Fibroblast of upper back skin (primary cell): ENCODE measurements at regions not wholly inside any gene's neighbourhood (a gene's known extent, or its start where the extent isn't known, plus 50 kb on each side); places are given as distances from the start of the nearest gene placed in this dataset.
"Not testable (repeated sequence)": the region's sequence is repeated elsewhere in the genome, so short reads cannot be mapped to it uniquely, and the experiment has no call there.

Experiments
- DNase-seq: peaks from one replicate; pipeline ENCODE4 v3.0.0-alpha.2; 2013

DNA sequence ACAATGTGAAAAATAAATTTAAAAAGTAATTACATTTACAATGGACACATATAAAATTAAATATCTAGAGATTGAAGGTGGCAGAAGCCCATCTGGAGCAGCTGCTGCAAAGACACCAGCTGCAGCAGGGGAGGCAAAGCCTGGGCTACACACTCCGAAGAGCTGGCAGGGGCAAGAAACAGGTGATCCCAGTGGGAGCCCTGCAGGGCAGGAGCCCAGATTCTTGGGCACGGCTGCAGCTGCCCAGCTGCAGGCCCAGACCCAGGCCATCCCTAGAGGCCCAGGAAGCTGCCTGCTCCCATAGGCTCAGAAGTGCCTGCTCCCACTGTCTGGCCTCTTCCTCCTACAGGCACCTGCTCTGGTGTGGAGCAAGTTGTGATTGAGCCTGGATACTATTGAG is 1547.9 kb upstream of the SPRY2 start:
- DNase-seq = no peak

DNA sequence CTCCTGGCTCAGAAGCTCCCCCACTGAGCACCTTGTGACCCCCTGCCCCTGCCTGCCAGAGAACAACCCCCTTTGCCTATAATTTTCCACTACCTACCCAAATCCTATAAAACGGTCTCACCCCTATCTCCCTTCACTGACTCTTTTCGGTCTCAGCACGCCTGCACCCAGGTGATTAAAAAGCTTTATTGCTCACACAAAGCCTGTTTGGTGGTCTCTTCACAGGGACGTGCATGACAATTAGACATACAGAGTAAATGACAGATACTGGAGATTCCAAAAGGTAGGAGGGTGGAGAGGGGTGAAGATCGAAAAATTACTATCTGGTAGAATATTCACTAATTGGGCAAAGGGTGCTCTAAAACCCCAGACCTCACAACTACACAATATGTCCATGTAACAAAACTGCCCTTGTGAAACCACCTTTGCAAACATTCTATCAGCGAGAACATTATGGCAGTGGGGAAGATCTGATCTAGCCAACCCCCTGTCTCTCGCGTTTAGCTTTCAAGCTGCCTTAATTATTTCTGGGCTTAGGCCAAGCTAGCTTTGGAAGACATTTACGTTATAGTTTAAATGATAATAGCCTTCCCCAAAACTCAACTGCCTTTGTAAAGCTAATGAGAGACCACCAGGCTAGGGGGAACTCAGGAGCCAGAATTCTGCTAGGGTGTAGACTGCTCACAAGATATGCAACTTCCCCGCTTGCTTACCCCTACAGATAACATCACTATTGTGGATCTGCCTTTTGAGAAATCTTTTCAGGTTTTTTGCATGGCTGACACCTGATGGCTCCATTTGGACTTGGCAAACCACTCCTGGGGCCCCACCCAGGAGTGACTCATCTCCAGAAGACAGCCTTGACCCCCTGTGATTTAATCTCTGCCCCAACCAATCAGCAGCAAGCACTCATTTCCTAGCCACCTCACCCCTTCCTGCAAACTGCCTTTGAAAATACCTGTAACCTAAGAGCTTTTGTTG is 1534.0 kb upstream of the SPRY2 start:
- no peak for DNase-seq

DNA sequence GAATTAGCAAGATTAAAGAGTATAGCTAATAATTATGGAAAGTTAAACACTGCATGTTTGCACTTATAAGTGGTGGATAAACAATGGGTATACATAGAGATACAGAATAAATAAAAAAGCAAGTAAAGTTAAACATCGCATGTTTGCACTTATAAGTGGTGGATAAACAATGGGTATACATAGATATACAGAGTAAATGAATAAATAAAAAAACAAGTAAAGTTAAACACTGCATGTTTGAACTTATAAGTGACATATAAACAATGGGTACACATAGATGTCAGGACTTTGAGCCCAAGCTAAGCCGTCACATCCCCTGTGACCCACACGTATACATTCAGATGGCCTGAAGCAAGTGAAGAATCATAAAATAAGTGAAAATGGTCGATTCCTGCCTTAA is 1533.3 kb upstream of the SPRY2 start:
- no peak for DNase-seq

DNA sequence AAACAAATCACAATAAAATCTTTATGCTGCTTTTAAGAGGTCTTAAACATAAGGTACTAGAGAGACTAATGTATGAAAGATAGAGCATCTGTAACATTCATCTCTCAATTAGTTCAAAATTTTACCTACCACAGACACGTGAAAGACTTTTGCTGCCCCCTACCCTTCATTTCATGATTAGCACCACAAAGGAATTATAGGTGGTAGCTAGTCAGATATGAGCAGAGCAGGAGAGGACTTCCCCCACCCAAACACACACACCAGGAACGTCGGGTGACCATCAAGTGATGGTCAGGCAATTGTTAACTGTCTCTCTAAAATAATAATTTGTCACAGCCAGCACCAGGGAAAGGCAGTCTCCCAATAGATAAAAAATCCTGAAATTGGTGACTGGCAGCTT is 1531.7 kb upstream of the SPRY2 start:
- no peak for DNase-seq

DNA sequence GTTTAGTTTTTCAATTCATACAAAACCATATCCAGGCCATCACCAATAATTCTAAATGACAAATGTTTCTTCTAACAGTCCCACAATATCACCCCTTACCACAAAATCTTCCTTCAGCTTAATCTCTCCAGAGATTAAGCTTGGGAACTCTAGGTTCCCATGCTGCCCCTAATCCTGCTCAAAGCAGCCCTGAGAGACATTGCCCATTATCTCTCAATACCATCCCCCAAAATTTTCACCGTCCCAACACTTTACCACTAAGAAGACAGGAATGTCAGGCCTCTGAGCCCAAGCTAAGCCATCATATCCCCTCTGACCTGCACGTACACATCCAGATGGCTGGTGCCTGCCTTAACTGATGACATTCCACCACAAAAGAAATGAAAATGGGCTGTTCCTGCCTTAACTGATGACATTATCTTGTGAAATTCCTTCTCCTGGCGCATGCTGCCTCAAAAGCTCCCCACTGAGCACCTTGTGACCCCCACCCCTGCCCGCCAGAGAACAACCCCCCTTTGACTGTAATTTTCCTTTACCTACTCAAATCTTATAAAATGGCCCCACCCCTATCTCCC is 1530.9 kb upstream of the SPRY2 start:
- DNase-seq = not testable (repeated sequence)

DNA sequence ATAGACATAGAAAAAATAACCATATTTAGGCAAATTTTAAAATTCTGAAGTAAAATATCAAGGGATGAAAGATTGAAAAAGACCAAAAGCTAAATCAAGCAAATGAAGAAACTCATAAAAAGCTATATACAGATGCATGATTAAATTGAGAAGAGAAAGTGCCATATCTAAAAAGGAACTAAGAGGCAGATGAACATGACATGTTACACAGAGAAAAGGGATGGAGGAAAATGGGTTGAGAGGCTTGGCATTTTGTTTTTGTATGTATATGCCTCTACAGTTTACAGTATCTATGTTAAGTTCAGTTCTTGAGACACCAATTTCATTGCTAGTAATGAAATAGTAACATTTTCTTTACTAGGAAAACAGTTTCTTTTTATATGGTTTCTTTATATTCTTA is 1507.4 kb upstream of the SPRY2 start:
- DNase-seq = no peak

DNA sequence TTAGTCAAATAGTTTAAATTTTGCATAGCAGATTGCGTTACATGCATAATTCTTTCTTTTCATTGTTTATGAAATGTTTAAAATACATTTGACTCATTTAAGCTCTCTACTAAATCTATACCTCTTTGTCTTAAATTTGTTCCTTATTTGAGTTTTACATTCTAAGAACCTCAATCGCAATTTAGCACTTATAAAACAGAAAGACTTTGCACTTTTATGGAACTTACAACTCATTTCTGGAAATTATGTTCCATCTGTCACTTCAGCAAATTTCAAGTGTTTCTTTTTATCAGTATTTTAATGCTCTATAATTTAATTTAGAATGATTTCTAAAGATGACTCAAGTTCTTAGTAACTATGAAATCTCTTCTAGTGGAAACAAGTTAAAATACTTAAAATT is 1505.8 kb upstream of the SPRY2 start:
- no peak for DNase-seq

DNA sequence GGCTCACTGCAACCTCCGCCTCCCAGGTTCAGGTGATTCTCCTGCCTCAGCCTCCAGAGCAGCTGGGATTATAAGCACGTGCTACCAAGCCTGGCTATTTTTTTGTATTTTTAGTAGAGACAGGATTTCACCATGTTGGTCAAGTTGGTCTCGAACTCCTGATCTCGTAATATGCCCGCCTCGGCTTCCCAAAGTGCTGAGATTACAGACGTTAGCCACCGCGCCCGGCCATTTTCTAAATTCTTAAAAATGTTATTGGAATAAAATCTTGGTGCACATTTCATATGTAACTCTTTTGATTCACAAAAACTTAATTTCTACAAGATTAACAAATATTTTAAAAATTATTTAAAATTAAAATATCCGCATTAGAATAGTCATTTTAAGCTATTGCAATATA is 1480.3 kb upstream of the SPRY2 start:
- no peak for DNase-seq

DNA sequence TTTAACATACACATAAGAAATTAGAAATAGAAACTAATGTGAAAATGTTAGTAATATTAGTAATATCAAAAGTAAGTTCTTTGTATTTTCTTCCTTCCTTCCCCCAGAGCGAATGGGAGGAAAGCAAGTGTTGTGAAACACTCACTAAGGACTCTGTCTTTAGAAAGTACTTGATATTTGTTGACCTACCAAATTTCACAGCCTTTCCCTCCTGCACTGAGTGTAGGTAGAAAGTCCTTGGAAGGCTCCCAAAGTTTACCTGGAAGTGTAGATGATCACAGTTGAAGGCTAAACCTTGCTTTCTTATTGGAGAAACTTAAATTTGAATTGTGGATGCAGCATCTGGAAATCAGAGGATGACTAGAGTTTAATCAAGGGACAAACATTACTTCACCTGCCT is 1459.5 kb upstream of the SPRY2 start:
- no peak for DNase-seq

DNA sequence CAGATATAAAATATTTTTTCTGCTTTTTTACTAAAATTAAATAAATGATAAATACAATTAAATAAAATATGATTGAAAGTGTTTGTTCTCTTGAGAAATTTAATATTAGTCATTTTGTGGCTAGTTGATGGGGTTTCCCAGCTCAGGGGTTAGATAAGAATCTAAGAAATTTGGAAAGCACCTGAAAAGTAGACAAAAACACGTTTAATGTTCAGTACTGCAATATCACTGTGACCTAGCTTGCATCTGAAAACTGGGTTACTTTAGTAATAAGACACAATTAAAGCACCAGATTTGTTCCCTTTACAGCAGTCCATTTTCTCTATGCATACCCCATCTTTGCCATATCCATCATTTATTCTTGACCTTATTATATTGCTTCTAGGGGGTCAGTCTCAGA is 1454.8 kb upstream of the SPRY2 start:
- no peak for DNase-seq

DNA sequence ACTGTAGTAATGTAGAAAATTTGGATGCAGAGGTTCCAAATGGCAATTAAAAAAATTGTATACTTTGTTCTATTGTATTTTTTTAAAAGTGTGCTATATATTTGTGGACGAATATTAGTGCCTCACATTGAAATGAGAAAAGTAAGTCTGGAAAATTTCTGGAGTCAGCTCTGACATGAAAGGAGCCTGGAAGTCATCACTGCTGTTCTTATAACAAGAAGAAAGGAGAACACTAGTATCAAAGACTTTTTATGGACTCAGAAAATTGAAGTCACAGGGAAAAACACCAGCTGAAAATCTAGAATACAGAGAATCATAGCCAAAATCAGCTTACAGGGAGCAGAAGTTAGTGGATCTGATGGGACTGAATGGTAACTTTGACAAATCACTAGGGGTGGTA is 1450.7 kb upstream of the SPRY2 start:
- DNase-seq = no peak

DNA sequence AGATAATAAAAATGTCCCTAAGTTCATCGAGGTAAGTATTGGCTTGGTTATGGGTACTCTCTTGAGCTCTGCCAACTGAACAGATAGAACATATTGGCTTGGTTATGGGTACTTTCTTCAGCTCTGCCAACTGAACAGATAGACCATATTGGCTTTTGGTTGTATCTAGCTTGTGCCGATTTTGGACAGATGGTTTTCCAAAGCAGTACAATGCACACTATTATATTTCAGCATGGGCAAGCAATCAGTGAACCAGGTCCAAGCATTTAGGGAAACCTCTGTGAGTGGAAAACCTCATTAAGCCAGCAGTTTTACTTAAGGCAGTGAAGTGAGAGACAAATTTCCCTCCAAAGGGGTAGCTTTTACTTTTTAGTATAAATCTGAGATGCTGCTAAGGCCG is 1440.5 kb upstream of the SPRY2 start:
- DNase-seq = no peak

DNA sequence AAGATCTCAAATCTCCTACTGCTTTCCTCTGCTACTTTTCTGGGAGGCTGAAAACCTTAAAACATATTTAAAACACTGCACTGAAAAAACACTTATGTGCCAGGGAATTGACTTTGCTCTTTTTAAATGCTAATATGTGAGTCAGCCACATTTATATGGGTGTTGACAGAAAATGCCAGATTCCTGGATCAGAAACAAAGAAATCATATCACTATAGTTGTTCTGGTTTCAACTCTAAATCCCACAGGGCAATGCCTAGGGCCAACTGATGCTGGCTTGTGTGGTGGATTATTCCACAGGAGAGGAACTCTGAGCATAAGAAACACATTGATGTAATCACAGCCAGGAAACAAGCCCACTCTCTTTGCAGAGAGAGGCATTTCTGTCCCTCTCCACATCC is 1439.0 kb upstream of the SPRY2 start:
- no peak for DNase-seq

DNA sequence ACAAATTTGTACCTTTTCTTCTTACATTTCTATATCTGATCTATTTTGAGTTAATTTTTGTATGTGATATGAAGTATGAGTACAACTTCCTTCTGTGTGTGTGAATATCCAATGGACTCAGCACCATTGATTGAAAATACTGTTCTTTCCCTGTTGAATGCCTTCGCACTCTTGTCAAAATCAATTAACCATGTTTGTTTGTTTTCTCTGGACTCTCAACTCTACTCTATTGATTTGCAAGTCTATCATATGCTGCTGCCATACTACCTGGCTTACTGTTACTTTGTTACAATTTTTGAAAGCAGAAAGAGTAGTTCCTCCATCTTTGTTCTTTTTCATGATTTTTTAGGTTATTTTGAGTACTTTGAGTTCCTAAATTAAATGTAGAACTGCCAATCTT is 1437.4 kb upstream of the SPRY2 start:
- DNase-seq = no peak

DNA sequence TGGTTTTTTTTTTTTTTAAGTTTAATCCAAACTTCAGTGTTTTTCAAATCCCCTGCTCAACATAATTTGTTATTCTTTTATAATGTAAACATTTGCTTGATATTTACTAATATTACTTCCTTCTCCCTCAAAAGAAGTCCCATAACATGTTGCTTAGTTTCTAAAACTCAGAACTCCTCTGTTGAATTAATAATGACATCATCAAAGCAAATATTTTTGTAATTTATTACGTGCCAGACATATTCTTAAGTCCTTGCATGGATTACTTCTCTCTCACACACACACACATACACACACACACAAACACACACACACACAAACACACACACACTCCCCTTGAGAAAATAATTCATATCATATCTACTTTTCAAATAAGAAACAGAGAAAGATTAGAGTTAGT is 1432.3 kb upstream of the SPRY2 start:
- no peak for DNase-seq

DNA sequence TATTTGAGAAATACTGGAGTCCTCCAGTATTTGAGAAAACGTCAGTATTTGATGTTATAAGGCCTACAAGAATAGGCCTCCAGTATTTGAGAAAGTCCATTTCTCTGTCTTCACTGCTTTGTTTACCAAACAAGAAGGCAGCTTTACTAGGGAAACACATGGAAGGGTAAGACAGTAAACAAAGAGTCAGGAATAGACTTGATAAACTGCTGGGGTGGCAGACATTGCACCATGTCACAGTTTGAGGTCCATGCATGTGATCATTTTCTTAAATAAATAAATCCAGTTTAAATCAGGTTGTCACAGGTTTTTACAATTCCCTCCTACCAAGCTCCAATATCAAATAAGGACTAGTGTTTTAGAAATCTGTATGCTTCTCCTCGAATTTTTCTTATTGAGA is 1431.0 kb upstream of the SPRY2 start:
- no peak for DNase-seq

DNA sequence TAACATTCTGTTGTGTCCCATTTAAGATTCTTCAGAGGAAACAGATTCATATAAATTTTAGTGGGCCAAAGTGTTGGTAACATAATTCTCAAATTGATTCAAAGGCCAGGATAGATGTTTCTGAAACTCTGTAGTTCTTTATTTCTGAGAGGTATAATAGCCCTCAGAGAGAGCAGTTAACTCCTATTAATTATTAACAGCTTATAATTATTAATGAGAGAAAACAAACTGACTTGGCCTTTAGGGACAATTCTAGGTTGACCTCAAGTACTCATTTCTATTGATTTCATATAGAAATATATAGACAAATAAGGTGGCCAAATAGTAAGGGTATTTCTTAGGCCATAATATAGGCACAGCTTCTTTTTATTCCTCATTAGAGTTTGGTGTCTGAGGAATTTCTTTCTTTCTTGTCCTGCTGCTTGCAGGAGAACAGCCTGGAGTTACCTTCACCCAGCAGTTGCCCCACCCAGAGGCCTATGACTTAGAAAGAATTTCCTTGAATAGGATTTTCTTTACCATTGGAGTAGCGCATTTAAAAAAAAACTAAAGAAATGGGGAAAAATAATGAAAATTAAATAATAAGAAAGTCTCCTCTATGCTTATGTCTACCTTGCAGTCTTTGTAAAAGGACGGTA is 1430.1 kb upstream of the SPRY2 start:
- no peak for DNase-seq

DNA sequence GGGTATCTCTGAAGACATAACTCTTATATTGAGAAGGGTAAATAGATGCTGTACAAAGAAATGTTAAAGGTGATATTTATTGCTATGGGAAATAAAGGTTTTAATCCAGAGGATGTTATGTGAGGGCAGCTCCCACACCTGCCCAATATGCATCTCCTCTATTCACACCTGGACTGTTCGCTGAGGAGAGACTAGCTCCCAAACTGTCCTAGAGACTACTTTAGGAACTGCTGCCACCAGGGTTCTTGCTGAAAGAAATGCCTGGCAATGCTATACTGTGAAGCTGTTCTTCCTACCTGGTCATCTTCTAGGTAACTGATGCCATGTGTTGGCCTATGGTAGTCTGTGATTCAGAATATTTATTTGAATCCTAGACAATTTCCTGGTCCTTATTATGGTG is 1421.5 kb upstream of the SPRY2 start:
- DNase-seq = no peak

DNA sequence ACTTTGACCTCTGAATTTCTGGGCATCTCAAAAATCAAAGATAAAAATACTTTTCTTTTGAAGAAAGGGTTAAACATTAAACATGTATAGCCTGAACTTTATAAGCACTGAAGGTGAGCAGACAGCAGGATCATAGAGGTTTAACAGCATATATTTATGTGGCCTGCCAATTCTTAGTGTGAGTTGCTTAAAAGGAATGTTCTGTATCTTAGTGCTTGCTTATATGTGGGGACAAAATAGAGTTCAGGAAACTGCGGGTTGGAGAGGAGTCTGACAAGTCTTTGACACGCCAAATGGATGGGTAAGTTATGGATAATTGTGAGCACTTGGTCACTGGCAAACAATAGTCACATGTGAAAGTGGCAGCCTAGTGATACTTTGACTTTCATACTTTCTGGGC is 1419.4 kb upstream of the SPRY2 start:
- DNase-seq = no peak

DNA sequence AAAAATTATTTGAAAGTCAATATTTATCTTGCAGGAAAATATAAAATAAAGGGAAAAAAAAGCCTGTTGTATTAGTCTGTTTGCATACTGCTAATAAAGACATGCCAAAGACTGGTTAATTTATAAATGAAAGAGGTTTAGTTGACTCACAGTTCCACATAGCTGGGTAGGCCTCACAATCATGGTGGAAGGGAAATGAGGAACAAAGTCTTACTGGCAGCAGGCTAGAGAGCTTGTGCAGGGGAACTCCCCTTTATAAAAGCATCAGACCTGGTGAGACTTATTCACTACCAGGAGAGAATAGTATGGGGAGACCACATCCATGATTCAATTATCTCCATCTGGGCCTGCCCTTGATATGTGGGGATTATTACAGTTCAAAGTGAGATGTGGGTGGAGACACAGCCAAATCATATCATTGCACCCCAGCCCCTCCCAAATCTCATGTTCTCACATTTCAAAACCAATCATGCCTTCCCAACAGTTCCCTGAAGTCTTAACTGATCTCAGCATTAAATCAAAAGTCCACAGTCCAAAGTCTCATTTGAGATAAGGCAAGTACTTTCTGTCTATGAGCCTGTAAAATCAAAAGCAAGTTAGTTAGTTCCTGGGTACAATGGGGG is 1416.5 kb upstream of the SPRY2 start:
- no peak for DNase-seq

DNA sequence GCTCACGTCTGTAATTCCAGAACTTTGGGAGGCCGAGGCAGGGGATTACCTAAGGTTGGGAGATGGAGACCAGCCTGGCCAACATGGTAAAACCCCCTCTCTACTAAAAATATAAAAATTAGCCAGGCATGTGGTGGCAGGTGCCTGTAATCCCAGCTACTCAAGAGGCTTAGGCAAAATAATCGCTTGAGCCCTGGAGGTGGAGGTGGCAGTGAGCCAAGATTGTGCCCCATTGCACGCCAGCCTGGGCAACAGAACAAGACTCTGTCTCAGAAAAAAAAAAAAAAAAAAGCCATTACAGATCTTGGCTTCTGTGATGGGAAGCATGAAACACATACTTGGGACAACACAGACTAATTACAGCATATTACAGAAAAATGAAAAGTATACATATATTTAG is 1404.5 kb upstream of the SPRY2 start:
- no peak for DNase-seq

DNA sequence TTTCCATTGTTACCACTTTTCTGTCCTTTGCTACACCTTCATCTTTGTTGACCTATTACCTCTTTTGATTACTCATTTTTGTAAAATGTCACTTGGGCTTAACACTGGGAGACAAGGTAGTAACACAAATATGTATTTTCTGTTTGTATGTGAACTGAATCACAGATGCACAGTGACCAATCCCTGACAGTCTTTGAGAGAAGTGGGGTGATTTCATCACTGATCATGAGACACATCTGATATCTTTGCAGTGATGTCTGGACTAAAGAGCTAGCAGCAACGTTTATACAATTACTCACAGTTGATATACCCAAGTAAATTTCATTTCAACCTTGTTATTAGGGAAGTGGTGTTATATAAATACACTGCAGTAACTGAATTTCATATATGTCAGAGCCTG is 1397.4 kb upstream of the SPRY2 start:
- DNase-seq = no peak

DNA sequence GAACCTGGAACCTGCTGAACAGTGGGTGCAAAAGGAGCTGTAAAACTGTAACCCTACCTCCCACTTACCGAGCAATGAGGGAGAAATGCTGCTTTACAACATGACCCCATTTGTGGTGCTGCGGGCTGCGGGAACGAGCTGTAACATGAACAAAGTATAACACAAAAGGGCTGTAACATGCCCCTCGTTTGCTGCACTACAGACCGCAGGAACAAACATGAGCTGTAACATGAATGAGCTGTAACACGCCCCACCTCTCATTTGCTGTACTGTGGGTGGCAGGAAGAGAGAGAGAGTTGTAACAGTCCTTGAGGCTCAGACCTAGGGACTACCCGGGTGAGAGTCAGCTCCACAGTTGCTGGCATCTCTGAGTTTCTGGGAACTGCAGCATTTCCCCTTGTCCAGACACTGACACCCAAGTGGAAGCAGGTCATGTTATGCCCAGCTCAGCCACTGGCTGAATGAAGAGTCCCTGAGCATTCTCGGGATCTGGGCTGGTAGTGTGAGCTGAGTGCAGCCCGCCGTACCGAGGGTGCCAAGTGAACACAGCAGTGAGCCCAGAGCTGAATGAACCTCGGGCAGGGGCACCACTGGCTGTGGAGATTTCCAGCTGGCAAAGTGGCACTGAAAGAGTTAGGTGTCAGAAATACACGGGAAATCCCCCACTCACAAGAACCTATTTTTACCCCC is 1385.3 kb upstream of the SPRY2 start:
- no peak for DNase-seq
